Fibroblast of skin of back (primary cell): ENCODE measurements at regions not wholly inside any gene's neighbourhood (a gene's known extent, or its start where the extent isn't known, plus 50 kb on each side); places are given as distances from the start of the nearest gene placed in this dataset.
"Not testable (repeated sequence)": the region's sequence is repeated elsewhere in the genome, so short reads cannot be mapped to it uniquely, and the experiment has no call there.

ENCODE experiments used
- DNase-seq: peaks from one replicate; pipeline ENCODE4 v3.0.0-alpha.2; 2013

GRCh38 chr1:121443001-121443540, 258.3 kb downstream of the SRGAP2C start:
- DNase-seq: peak; percentile 5

GRCh38 chr1:121444096-121444495, 259.3 kb downstream of the SRGAP2C start:
- peak; percentile 9 for DNase-seq

GRCh38 chr1:121445679-121446078, 260.9 kb downstream of the SRGAP2C start:
- DNase-seq: no peak

GRCh38 chr1:121447280-121447923, 262.6 kb downstream of the SRGAP2C start:
- DNase-seq: not testable (repeated sequence)

- DNase-seq: not testable (repeated sequence)
Measured at GRCh38 chr1:121448064-121448463, 263.3 kb downstream of the SRGAP2C start.

GRCh38 chr1:121448851-121449250, 264.1 kb downstream of the SRGAP2C start:
- no peak for DNase-seq

- no peak for DNase-seq
Measured at GRCh38 chr1:121452484-121452883, 267.7 kb downstream of the SRGAP2C start.

- no peak for DNase-seq
Measured at GRCh38 chr1:121458291-121459048, 273.7 kb downstream of the SRGAP2C start.

GRCh38 chr1:121459235-121459634, 274.5 kb downstream of the SRGAP2C start:
- DNase-seq: no peak

GRCh38 chr1:121469395-121469794, 284.6 kb downstream of the SRGAP2C start:
- DNase-seq: not testable (repeated sequence)

GRCh38 chr1:121470401-121470800, 285.6 kb downstream of the SRGAP2C start:
- DNase-seq: not testable (repeated sequence)

GRCh38 chr1:121471523-121471922, 286.7 kb downstream of the SRGAP2C start:
- DNase-seq: no peak

GRCh38 chr1:121472017-121472416, 287.2 kb downstream of the SRGAP2C start:
- DNase-seq: no peak

- no peak for DNase-seq
Measured at GRCh38 chr1:121483234-121483633, 298.5 kb downstream of the SRGAP2C start.

- peak; percentile 86 for DNase-seq
Measured at GRCh38 chr1:121483961-121484424, 299.2 kb downstream of the SRGAP2C start.

- peak; percentile 7 for DNase-seq
Measured at GRCh38 chr1:121494796-121495195, 310.0 kb downstream of the SRGAP2C start.

GRCh38 chr1:121511455-121511854, 326.7 kb downstream of the SRGAP2C start:
- not testable (repeated sequence) for DNase-seq

- not testable (repeated sequence) for DNase-seq
Measured at GRCh38 chr1:121511876-121512275, 327.1 kb downstream of the SRGAP2C start.

GRCh38 chr1:121515235-121515634, 330.5 kb downstream of the SRGAP2C start:
- DNase-seq: no peak

GRCh38 chr1:121516234-121516967, 331.6 kb downstream of the SRGAP2C start:
- no peak for DNase-seq

GRCh38 chr1:121517586-121518230, 332.9 kb downstream of the SRGAP2C start:
- no peak for DNase-seq

GRCh38 chr1:121518726-121519041, 333.9 kb downstream of the SRGAP2C start:
- DNase-seq: no peak
